ENCODE measurements at regions not wholly inside any gene's neighbourhood (a gene's known extent, or its start where the extent isn't known, plus 50 kb on each side); places are given as distances from the start of the nearest gene placed in this dataset.

- H3K4me3 ChIP-seq (ENCODE audit: control insufficient read depth in 1 of 7, extremely low read depth in 1 of 7, insufficient read depth in 4 of 7, low read depth in 2 of 7, low read length in 6 of 7) = no peak overlapping the region
- H3K27me3 ChIP-seq (replicated peaks in 2 of 5; ENCODE audit: control insufficient read depth in 4 of 5, insufficient read depth in 5 of 5, low read length in 4 of 5) = peaks cover 0 to 4% (median 0%) of the 10 kb centered on the region in 5 experiments
- no peaks in the 10 kb centered on the region for H3K36me3 ChIP-seq (ENCODE audit: control insufficient read depth in 4 of 4, insufficient read depth in 4 of 4, low read length in 3 of 4)
- ChIA-PET CTCF (interaction anchor here (0.6 kb wide), 1 partner anchor 1987 kb away, joined by 3 read pairs; no protein-coding TSS in a partner anchor), POLR2A (no interaction called here)
- H3K27ac ChIP-seq (ENCODE audit: insufficient read depth in 1 of 2, low read depth in 1 of 2, low read length in 2 of 2, poor library complexity in 1 of 2, severe bottlenecking in 2 of 2) = no peak overlapping the region
- no peaks in the 10 kb centered on the region for H3K4me1 ChIP-seq (ENCODE audit: control extremely low read depth in 1 of 4, control insufficient read depth in 4 of 4, insufficient read depth in 4 of 4, low read length in 3 of 4)
- no CpG with 5 or more reads among the region's 1 CpG for WGBS (ENCODE audit: insufficient coverage)
- no peaks in the 10 kb centered on the region for H3K9me3 ChIP-seq (ENCODE audit: control extremely low read depth in 1 of 5, control insufficient read depth in 4 of 5, insufficient read depth in 2 of 5, low read depth in 1 of 5, low read length in 4 of 5)
- no peak for DNase-seq
These were observed 224.4 kb upstream of the SASH1 start for GRCh38 chr6:148118244-148118643.

- DNase-seq = no peak
These were observed 214.5 kb upstream of the SASH1 start for GRCh38 chr6:148128014-148128730.

GRCh38 chr6:148134592-148134991, 208.0 kb upstream of the SASH1 start:
- no peaks in the 10 kb centered on the region for H3K36me3 ChIP-seq (ENCODE audit: control insufficient read depth in 4 of 4, insufficient read depth in 4 of 4, low read length in 3 of 4)
- no peaks in the 10 kb centered on the region for H3K27me3 ChIP-seq (replicated peaks in 2 of 5; ENCODE audit: control insufficient read depth in 4 of 5, insufficient read depth in 5 of 5, low read length in 4 of 5)
- CTCF ChIA-PET = no interaction called here
- H3K27ac ChIP-seq (ENCODE audit: insufficient read depth in 1 of 2, low read depth in 1 of 2, low read length in 2 of 2, poor library complexity in 1 of 2, severe bottlenecking in 2 of 2) = no peak overlapping the region
- POLR2A ChIA-PET = no interaction called here
- no peak overlapping the region for H3K4me3 ChIP-seq (ENCODE audit: control insufficient read depth in 1 of 7, extremely low read depth in 1 of 7, insufficient read depth in 4 of 7, low read depth in 2 of 7, low read length in 6 of 7)
- WGBS (ENCODE audit: insufficient coverage) = 100% methylated on average over 5 of the region's 6 CpGs
- H3K4me1 ChIP-seq (ENCODE audit: control extremely low read depth in 1 of 4, control insufficient read depth in 4 of 4, insufficient read depth in 4 of 4, low read length in 3 of 4) = no peaks in the 10 kb centered on the region
- peaks cover 0 to 15% (median 6%) of the 10 kb centered on the region in 5 experiments for H3K9me3 ChIP-seq (ENCODE audit: control extremely low read depth in 1 of 5, control insufficient read depth in 4 of 5, insufficient read depth in 2 of 5, low read depth in 1 of 5, low read length in 4 of 5)
- DNase-seq = no peak

More at GRCh38 chr6:148128014-148128730, 214.5 kb upstream of the SASH1 start:
- ChIA-PET CTCF (interaction anchor here (1.1 to 1.5 kb wide), 2 partner anchors 14 kb away, joined by 3 to 4 read pairs; no protein-coding TSS in a partner anchor), POLR2A (interaction anchor here (0.5 kb wide), 1 partner anchor 45 kb away, joined by 3 read pairs; no protein-coding TSS in a partner anchor)
- Histone ChIP-seq H3K9me3 (ENCODE audit: control extremely low read depth in 1 of 5, control insufficient read depth in 4 of 5, insufficient read depth in 2 of 5, low read depth in 1 of 5, low read length in 4 of 5) (peaks cover 0 to 2% (median 0%) of the 10 kb centered on the region in 5 experiments), H3K4me3 (ENCODE audit: control insufficient read depth in 1 of 7, extremely low read depth in 1 of 7, insufficient read depth in 4 of 7, low read depth in 2 of 7, low read length in 6 of 7) (no peak overlapping the region), H3K27ac (ENCODE audit: insufficient read depth in 1 of 2, low read depth in 1 of 2, low read length in 2 of 2, poor library complexity in 1 of 2, severe bottlenecking in 2 of 2) (no peak overlapping the region), H3K4me1 (ENCODE audit: control extremely low read depth in 1 of 4, control insufficient read depth in 4 of 4, insufficient read depth in 4 of 4, low read length in 3 of 4) (no peaks in the 10 kb centered on the region), H3K27me3 (replicated peaks in 2 of 5; ENCODE audit: control insufficient read depth in 4 of 5, insufficient read depth in 5 of 5, low read length in 4 of 5) (peaks cover 0 to 4% (median 0%) of the 10 kb centered on the region in 5 experiments), H3K36me3 (ENCODE audit: control insufficient read depth in 4 of 4, insufficient read depth in 4 of 4, low read length in 3 of 4) (no peaks in the 10 kb centered on the region)
- 90% methylated on average over 4 of the region's 6 CpGs for WGBS (ENCODE audit: insufficient coverage)

- WGBS (ENCODE audit: insufficient coverage) = 100% methylated on average over 3 of the region's 4 CpGs
- Histone ChIP-seq H3K4me3 (ENCODE audit: control insufficient read depth in 1 of 7, extremely low read depth in 1 of 7, insufficient read depth in 4 of 7, low read depth in 2 of 7, low read length in 6 of 7) (no peak overlapping the region), H3K9me3 (ENCODE audit: control extremely low read depth in 1 of 5, control insufficient read depth in 4 of 5, insufficient read depth in 2 of 5, low read depth in 1 of 5, low read length in 4 of 5) (peaks cover 0 to 15% (median 6%) of the 10 kb centered on the region in 5 experiments), H3K36me3 (ENCODE audit: control insufficient read depth in 4 of 4, insufficient read depth in 4 of 4, low read length in 3 of 4) (no peaks in the 10 kb centered on the region), H3K4me1 (ENCODE audit: control extremely low read depth in 1 of 4, control insufficient read depth in 4 of 4, insufficient read depth in 4 of 4, low read length in 3 of 4) (no peaks in the 10 kb centered on the region), H3K27me3 (replicated peaks in 2 of 5; ENCODE audit: control insufficient read depth in 4 of 5, insufficient read depth in 5 of 5, low read length in 4 of 5) (no peaks in the 10 kb centered on the region), H3K27ac (ENCODE audit: insufficient read depth in 1 of 2, low read depth in 1 of 2, low read length in 2 of 2, poor library complexity in 1 of 2, severe bottlenecking in 2 of 2) (no peak overlapping the region)
- ChIA-PET CTCF (no interaction called here), POLR2A (no interaction called here)
- DNase-seq = no peak
These were observed 206.1 kb upstream of the SASH1 start for GRCh38 chr6:148136586-148136985.

- H3K4me1 ChIP-seq (ENCODE audit: control extremely low read depth in 1 of 4, control insufficient read depth in 4 of 4, insufficient read depth in 4 of 4, low read length in 3 of 4) = no peaks in the 10 kb centered on the region
- H3K4me3 ChIP-seq (ENCODE audit: control insufficient read depth in 1 of 7, extremely low read depth in 1 of 7, insufficient read depth in 4 of 7, low read depth in 2 of 7, low read length in 6 of 7) = no peak overlapping the region
- peaks cover 0 to 13% (median 6%) of the 10 kb centered on the region in 5 experiments for H3K9me3 ChIP-seq (ENCODE audit: control extremely low read depth in 1 of 5, control insufficient read depth in 4 of 5, insufficient read depth in 2 of 5, low read depth in 1 of 5, low read length in 4 of 5)
- ChIA-PET POLR2A (no interaction called here), CTCF (no interaction called here)
- 100% methylated on average over 1 of the region's 1 CpG for WGBS (ENCODE audit: insufficient coverage)
- no peaks in the 10 kb centered on the region for H3K27me3 ChIP-seq (replicated peaks in 2 of 5; ENCODE audit: control insufficient read depth in 4 of 5, insufficient read depth in 5 of 5, low read length in 4 of 5)
- H3K36me3 ChIP-seq (ENCODE audit: control insufficient read depth in 4 of 4, insufficient read depth in 4 of 4, low read length in 3 of 4) = no peaks in the 10 kb centered on the region
- no peak for DNase-seq
- H3K27ac ChIP-seq (ENCODE audit: insufficient read depth in 1 of 2, low read depth in 1 of 2, low read length in 2 of 2, poor library complexity in 1 of 2, severe bottlenecking in 2 of 2) = no peak overlapping the region
These were observed 205.0 kb upstream of the SASH1 start for GRCh38 chr6:148137652-148138051.

- H3K4me1 ChIP-seq (ENCODE audit: control extremely low read depth in 1 of 4, control insufficient read depth in 4 of 4, insufficient read depth in 4 of 4, low read length in 3 of 4) = no peaks in the 10 kb centered on the region
- H3K9me3 ChIP-seq (ENCODE audit: control extremely low read depth in 1 of 5, control insufficient read depth in 4 of 5, insufficient read depth in 2 of 5, low read depth in 1 of 5, low read length in 4 of 5) = peaks cover 0 to 13% (median 6%) of the 10 kb centered on the region in 5 experiments
- CTCF ChIA-PET = no interaction called here
- no peaks in the 10 kb centered on the region for H3K27me3 ChIP-seq (replicated peaks in 2 of 5; ENCODE audit: control insufficient read depth in 4 of 5, insufficient read depth in 5 of 5, low read length in 4 of 5)
- 17% methylated on average over 1 of the region's 1 CpG for WGBS (ENCODE audit: insufficient coverage)
- POLR2A ChIA-PET = interaction anchor here (0.6 kb wide), 1 partner anchor 16 kb away, joined by 4 read pairs; no protein-coding TSS in a partner anchor
- DNase-seq = no peak
- no peaks in the 10 kb centered on the region for H3K36me3 ChIP-seq (ENCODE audit: control insufficient read depth in 4 of 4, insufficient read depth in 4 of 4, low read length in 3 of 4)
- H3K27ac ChIP-seq (ENCODE audit: insufficient read depth in 1 of 2, low read depth in 1 of 2, low read length in 2 of 2, poor library complexity in 1 of 2, severe bottlenecking in 2 of 2) = no peak overlapping the region
- no peak overlapping the region for H3K4me3 ChIP-seq (ENCODE audit: control insufficient read depth in 1 of 7, extremely low read depth in 1 of 7, insufficient read depth in 4 of 7, low read depth in 2 of 7, low read length in 6 of 7)
These were observed 204.1 kb upstream of the SASH1 start for GRCh38 chr6:148138573-148138972.

GRCh38 chr6:148140772-148141557, 201.7 kb upstream of the SASH1 start:
- peaks cover 0 to 13% (median 6%) of the 10 kb centered on the region in 5 experiments for H3K9me3 ChIP-seq (ENCODE audit: control extremely low read depth in 1 of 5, control insufficient read depth in 4 of 5, insufficient read depth in 2 of 5, low read depth in 1 of 5, low read length in 4 of 5)
- DNase-seq = no peak
- no peaks in the 10 kb centered on the region for H3K36me3 ChIP-seq (ENCODE audit: control insufficient read depth in 4 of 4, insufficient read depth in 4 of 4, low read length in 3 of 4)
- POLR2A ChIA-PET = no interaction called here
- no peak overlapping the region for H3K27ac ChIP-seq (ENCODE audit: insufficient read depth in 1 of 2, low read depth in 1 of 2, low read length in 2 of 2, poor library complexity in 1 of 2, severe bottlenecking in 2 of 2)
- H3K27me3 ChIP-seq (replicated peaks in 2 of 5; ENCODE audit: control insufficient read depth in 4 of 5, insufficient read depth in 5 of 5, low read length in 4 of 5) = peaks cover 0 to 5% (median 0%) of the 10 kb centered on the region in 5 experiments
- no peaks in the 10 kb centered on the region for H3K4me1 ChIP-seq (ENCODE audit: control extremely low read depth in 1 of 4, control insufficient read depth in 4 of 4, insufficient read depth in 4 of 4, low read length in 3 of 4)
- CTCF ChIA-PET = interaction anchor here (0.6 kb wide), 1 partner anchor 37 kb away, joined by 3 read pairs; no protein-coding TSS in a partner anchor
- no peak overlapping the region for H3K4me3 ChIP-seq (ENCODE audit: control insufficient read depth in 1 of 7, extremely low read depth in 1 of 7, insufficient read depth in 4 of 7, low read depth in 2 of 7, low read length in 6 of 7)
- no CpG with 5 or more reads among the region's 5 CpGs for WGBS (ENCODE audit: insufficient coverage)

Data from common myeloid progenitor, CD34-positive (primary cell).